ENCODE measurements at regions not wholly inside any gene's neighbourhood (a gene's known extent, or its start where the extent isn't known, plus 50 kb on each side); places are given as distances from the start of the nearest gene placed in this dataset.

GRCh38 chr14:103225062-103225461, 101.8 kb downstream of the TNFAIP2 start:
- Histone ChIP-seq H3K4me3 (ENCODE audit: low read depth in 1 of 2, low read length in 2 of 2) (no peak overlapping the region), H3K9ac (ENCODE audit: low read length) (no peak overlapping the region), H3K9me3 (ENCODE audit: low read length) (no peaks in the 10 kb centered on the region), H3K27me3 (ENCODE audit: control insufficient read depth in 1 of 2, insufficient read depth in 2 of 2, low read length in 2 of 2) (peaks cover 16 to 45% of the 10 kb centered on the region in 2 donors), H3K4me1 (ENCODE audit: insufficient read depth, low read length) (no peaks in the 10 kb centered on the region), H3K27ac (ENCODE audit: low read depth, low read length) (no peak overlapping the region), H3K36me3 (ENCODE audit: insufficient read depth, low read length) (no peaks in the 10 kb centered on the region)

DNA sequence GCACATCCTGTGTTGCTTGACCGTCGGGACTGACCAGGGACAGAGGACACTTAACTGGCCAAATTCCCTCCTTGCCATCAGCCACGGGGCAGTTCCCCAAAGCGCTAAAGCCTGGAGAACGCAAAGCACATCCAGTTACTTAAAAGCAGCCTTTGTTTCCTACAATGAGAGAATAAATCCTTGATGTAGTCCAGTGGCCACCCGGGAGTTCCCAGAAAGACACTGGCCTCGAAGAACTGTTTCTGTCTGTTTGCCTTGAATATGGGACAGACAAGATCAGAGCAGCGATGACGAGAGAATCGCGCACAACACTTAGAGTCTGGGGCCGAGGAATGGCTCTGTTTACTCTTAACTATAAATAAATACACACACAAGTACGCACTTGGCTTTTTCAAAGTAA, 102.2 kb downstream of the TNFAIP2 start:
- Histone ChIP-seq H3K9me3 (ENCODE audit: low read length) (no peaks in the 10 kb centered on the region), H3K4me3 (ENCODE audit: low read depth in 1 of 2, low read length in 2 of 2) (no peak overlapping the region), H3K27me3 (ENCODE audit: control insufficient read depth in 1 of 2, insufficient read depth in 2 of 2, low read length in 2 of 2) (peaks cover 16 to 41% of the 10 kb centered on the region in 2 donors), H3K36me3 (ENCODE audit: insufficient read depth, low read length) (no peaks in the 10 kb centered on the region), H3K9ac (ENCODE audit: low read length) (no peak overlapping the region), H3K4me1 (ENCODE audit: insufficient read depth, low read length) (no peaks in the 10 kb centered on the region), H3K27ac (ENCODE audit: low read depth, low read length) (no peak overlapping the region)

DNA sequence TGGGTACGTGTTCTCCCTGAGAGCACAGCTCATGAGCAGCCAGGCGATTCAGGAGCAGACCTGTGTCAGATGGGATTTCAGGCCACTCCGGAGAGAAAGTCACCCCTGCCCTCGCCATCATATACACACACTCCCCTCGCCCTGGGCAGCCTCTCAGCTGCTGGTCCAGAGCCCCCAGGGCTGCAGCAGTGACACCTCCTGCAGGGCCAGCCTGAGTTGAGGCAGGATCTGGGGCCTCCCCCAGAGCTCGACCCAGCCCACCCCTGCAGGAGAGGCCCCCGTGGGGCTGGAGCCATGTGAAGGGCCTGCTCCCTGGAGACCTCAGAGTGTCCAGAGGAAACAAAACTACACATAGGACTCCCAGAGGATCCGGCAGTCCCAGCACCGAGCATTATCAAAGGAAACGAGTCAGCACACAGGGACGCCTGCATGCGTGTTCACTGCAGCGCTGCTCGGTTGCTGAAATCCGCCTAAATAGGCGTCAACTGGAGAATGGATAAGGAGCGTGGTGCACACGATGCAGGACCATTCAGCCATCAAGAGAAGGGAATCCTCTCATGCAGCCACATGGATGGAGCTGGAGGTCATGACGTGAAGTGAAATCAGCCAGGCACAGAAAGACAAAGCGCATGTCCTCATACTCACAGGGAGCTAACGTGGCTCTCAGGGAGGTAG, 104.0 kb downstream of the TNFAIP2 start:
- peaks cover under 1 to 28% of the 10 kb centered on the region in 2 donors for H3K27me3 ChIP-seq (ENCODE audit: control insufficient read depth in 1 of 2, insufficient read depth in 2 of 2, low read length in 2 of 2)
- no peak overlapping the region for H3K27ac ChIP-seq (ENCODE audit: low read depth, low read length)
- no peaks in the 10 kb centered on the region for H3K36me3 ChIP-seq (ENCODE audit: insufficient read depth, low read length)
- no peak overlapping the region for H3K9ac ChIP-seq (ENCODE audit: low read length)
- no peaks in the 10 kb centered on the region for H3K4me1 ChIP-seq (ENCODE audit: insufficient read depth, low read length)
- H3K9me3 ChIP-seq (ENCODE audit: low read length), result no peaks in the 10 kb centered on the region
- H3K4me3 ChIP-seq (ENCODE audit: low read depth in 1 of 2, low read length in 2 of 2), result no peak overlapping the region

- Histone ChIP-seq H3K9me3 (ENCODE audit: low read length) (no peaks in the 10 kb centered on the region), H3K27ac (ENCODE audit: low read depth, low read length) (no peak overlapping the region), H3K4me3 (ENCODE audit: low read depth in 1 of 2, low read length in 2 of 2) (no peak overlapping the region), H3K27me3 (ENCODE audit: control insufficient read depth in 1 of 2, insufficient read depth in 2 of 2, low read length in 2 of 2) (peaks cover 0 to 26% of the 10 kb centered on the region in 2 donors), H3K36me3 (ENCODE audit: insufficient read depth, low read length) (no peaks in the 10 kb centered on the region), H3K9ac (ENCODE audit: low read length) (no peak overlapping the region), H3K4me1 (ENCODE audit: insufficient read depth, low read length) (no peaks in the 10 kb centered on the region)
Measured at GRCh38 chr14:103228076-103228806, 105.0 kb downstream of the TNFAIP2 start.

- Histone ChIP-seq H3K36me3 (ENCODE audit: insufficient read depth, low read length) (no peaks in the 10 kb centered on the region), H3K4me1 (ENCODE audit: insufficient read depth, low read length) (no peaks in the 10 kb centered on the region), H3K9me3 (ENCODE audit: low read length) (no peaks in the 10 kb centered on the region), H3K4me3 (ENCODE audit: low read depth in 1 of 2, low read length in 2 of 2) (no peak overlapping the region), H3K27me3 (ENCODE audit: control insufficient read depth in 1 of 2, insufficient read depth in 2 of 2, low read length in 2 of 2) (peaks cover 0 to 26% of the 10 kb centered on the region in 2 donors), H3K27ac (ENCODE audit: low read depth, low read length) (no peak overlapping the region), H3K9ac (ENCODE audit: low read length) (no peak overlapping the region)
Measured at GRCh38 chr14:103228866-103229265, 105.2 kb upstream of the EIF5 start.

DNA sequence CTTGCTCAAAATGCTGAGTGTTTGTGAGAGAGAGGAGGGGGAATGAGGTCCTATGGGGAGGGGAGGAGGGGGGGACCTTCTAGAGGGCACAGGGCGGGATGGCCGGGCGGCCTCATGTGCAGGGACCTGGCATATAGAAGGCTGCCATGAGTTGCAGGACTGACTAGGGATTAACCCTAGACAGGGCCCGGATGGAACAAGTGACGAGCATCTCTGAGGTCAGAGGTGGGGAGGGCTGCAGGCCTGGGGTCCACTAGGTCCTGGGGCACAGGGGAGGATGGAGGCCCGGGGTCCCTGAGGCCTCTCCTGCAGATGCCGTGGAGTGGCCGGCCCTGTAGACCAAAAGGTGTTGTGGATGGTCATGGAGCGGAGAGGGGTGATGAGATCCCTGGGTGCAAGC, 104.0 kb upstream of the EIF5 start:
- Histone ChIP-seq H3K27ac (ENCODE audit: low read depth, low read length) (no peak overlapping the region), H3K4me1 (ENCODE audit: insufficient read depth, low read length) (no peaks in the 10 kb centered on the region), H3K9me3 (ENCODE audit: low read length) (no peaks in the 10 kb centered on the region), H3K36me3 (ENCODE audit: insufficient read depth, low read length) (no peaks in the 10 kb centered on the region), H3K27me3 (ENCODE audit: control insufficient read depth in 1 of 2, insufficient read depth in 2 of 2, low read length in 2 of 2) (peaks cover 0 to 22% of the 10 kb centered on the region in 2 donors), H3K4me3 (ENCODE audit: low read depth in 1 of 2, low read length in 2 of 2) (no peak overlapping the region), H3K9ac (ENCODE audit: low read length) (no peak overlapping the region)

GRCh38 chr14:103230658-103231334, 103.2 kb upstream of the EIF5 start:
- no peak overlapping the region for H3K4me3 ChIP-seq (ENCODE audit: low read depth in 1 of 2, low read length in 2 of 2)
- H3K4me1 ChIP-seq (ENCODE audit: insufficient read depth, low read length), result no peaks in the 10 kb centered on the region
- peaks cover 0 to 17% of the 10 kb centered on the region in 2 donors for H3K27me3 ChIP-seq (ENCODE audit: control insufficient read depth in 1 of 2, insufficient read depth in 2 of 2, low read length in 2 of 2)
- no peak overlapping the region for H3K9ac ChIP-seq (ENCODE audit: low read length)
- no peak overlapping the region for H3K27ac ChIP-seq (ENCODE audit: low read depth, low read length)
- H3K36me3 ChIP-seq (ENCODE audit: insufficient read depth, low read length), result no peaks in the 10 kb centered on the region
- no peaks in the 10 kb centered on the region for H3K9me3 ChIP-seq (ENCODE audit: low read length)

GRCh38 chr14:103231376-103232019, 102.5 kb upstream of the EIF5 start:
- Histone ChIP-seq H3K27me3 (ENCODE audit: control insufficient read depth in 1 of 2, insufficient read depth in 2 of 2, low read length in 2 of 2) (peaks cover 0 to 17% of the 10 kb centered on the region in 2 donors), H3K27ac (ENCODE audit: low read depth, low read length) (no peak overlapping the region), H3K9me3 (ENCODE audit: low read length) (no peaks in the 10 kb centered on the region), H3K9ac (ENCODE audit: low read length) (no peak overlapping the region), H3K4me3 (ENCODE audit: low read depth in 1 of 2, low read length in 2 of 2) (no peak overlapping the region), H3K36me3 (ENCODE audit: insufficient read depth, low read length) (no peaks in the 10 kb centered on the region), H3K4me1 (ENCODE audit: insufficient read depth, low read length) (no peaks in the 10 kb centered on the region)

DNA sequence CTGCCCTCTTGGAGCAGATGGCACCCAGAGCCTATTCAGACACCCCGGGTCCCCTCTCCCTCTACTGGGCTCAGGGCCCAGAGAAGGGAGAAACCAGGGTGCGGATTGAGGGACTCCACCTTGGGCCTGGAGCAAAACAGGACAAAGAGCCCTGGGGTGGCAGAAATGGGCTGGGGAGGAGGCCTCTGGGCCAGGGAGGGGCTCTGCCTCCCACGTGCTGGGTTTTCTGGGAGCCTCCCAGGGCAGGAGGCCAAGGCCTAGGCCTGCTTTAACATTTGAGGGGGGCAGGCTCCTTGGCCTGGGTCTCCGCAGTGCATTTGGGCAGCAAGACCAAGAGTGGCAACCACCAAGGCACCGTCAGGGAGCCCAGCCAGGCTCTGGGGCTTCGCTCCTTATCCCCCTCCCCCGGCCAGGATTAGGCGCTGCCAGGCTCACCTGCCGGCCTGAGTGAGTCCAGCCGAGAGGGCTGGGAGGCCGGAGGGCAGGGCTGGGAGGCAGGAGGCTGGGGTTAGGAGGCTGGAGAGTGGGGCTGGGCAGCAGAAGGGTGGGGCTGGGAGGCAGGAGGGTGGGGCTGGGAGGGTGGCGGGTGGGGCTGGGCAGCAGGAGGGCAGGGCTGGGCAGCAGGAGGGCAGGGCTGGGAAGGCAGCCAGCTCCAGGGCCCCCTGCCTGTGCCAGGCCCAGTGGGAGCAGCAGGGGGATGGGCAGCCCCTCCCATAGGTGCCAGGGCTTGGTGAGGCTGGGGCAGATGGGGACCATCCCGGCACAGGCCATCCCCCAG, 101.8 kb upstream of the EIF5 start:
- no peak overlapping the region for H3K4me3 ChIP-seq (ENCODE audit: low read depth in 1 of 2, low read length in 2 of 2)
- no peak overlapping the region for H3K27ac ChIP-seq (ENCODE audit: low read depth, low read length)
- no peaks in the 10 kb centered on the region for H3K4me1 ChIP-seq (ENCODE audit: insufficient read depth, low read length)
- no peaks in the 10 kb centered on the region for H3K36me3 ChIP-seq (ENCODE audit: insufficient read depth, low read length)
- H3K9ac ChIP-seq (ENCODE audit: low read length), result no peak overlapping the region
- H3K27me3 ChIP-seq (ENCODE audit: control insufficient read depth in 1 of 2, insufficient read depth in 2 of 2, low read length in 2 of 2), result peaks cover 0 to 11% of the 10 kb centered on the region in 2 donors
- H3K9me3 ChIP-seq (ENCODE audit: low read length), result no peaks in the 10 kb centered on the region

DNA sequence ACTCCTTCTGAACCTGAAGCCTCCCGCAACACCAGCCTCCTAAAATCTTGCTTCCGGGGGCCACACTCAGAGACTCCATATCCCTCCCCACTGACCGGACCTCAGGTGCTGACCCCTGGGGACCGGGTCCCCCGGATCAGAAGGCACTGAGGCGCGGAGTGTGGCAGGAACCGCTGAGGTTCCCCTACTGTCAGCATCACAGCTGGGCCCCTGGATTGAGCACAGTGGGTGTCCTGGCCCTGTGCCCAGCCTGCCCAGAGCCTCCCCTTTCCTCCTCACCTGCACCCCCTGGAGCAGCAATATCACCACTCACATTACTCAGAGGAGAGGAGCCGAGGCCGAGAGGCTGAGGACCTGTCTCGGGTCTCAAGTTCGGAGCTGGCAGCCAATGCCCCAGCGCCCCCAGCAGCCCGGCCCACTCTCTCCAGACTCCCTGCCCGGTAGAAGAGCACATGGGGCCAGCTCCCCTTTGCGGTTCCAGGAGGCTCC, 101.2 kb upstream of the EIF5 start:
- no peak overlapping the region for H3K4me3 ChIP-seq (ENCODE audit: low read depth in 1 of 2, low read length in 2 of 2)
- H3K4me1 ChIP-seq (ENCODE audit: insufficient read depth, low read length), result no peaks in the 10 kb centered on the region
- H3K36me3 ChIP-seq (ENCODE audit: insufficient read depth, low read length), result no peaks in the 10 kb centered on the region
- H3K9ac ChIP-seq (ENCODE audit: low read length), result no peak overlapping the region
- H3K27me3 ChIP-seq (ENCODE audit: control insufficient read depth in 1 of 2, insufficient read depth in 2 of 2, low read length in 2 of 2), result peaks cover 0 to 10% of the 10 kb centered on the region in 2 donors
- no peak overlapping the region for H3K27ac ChIP-seq (ENCODE audit: low read depth, low read length)
- H3K9me3 ChIP-seq (ENCODE audit: low read length), result no peaks in the 10 kb centered on the region
